HL-60 (cell line): ENCODE measurements at regions not wholly inside any gene's neighbourhood (a gene's known extent, or its start where the extent isn't known, plus 50 kb on each side); places are given as distances from the start of the nearest gene placed in this dataset.

Source experiments
- DNase-seq, 2 experiments: peaks; one replicate each; pipeline ENCODE4 v3.0.0-alpha.2; 2010 to 2020; ENCODE audit warnings: low read depth in 1 of 2, low spot score in 1 of 2
- H3K27ac ChIP-seq: fragments of 250-450 bp; sonication (Bioruptor Pico); replicated peaks from 2 replicates; pipeline ENCODE4 v1.5.1; 2020; ENCODE audit warnings: mild to moderate bottlenecking, moderate library complexity
- H3K27me3 ChIP-seq: fragments of 250-450 bp; sonication (Bioruptor Pico); 2 replicates; pipeline ENCODE4 v1.5.1; 2021; ENCODE audit warnings: mild to moderate bottlenecking, moderate library complexity; ENCODE audit not compliant: insufficient read depth, poor library complexity, severe bottlenecking
- H3K4me3 ChIP-seq: replicated peaks from 2 replicates; pipeline ENCODE4 v1.5.1; 2011; ENCODE audit warnings: mild to moderate bottlenecking, control low read depth, low read length; ENCODE audit not compliant: insufficient read depth
- CTCF ChIP-seq: IDR thresholded peaks from one replicate; pipeline ENCODE4 v1.5.1; 2011; ENCODE audit warnings: low read length, control low read depth, inconsistent platforms; ENCODE audit not compliant: insufficient read depth
- GABPA ChIP-seq: IDR thresholded peaks from 2 replicates; pipeline ENCODE4 v1.6.1; 2012; ENCODE audit warnings: low read depth
- POLR2AphosphoS5 ChIP-seq: IDR thresholded peaks from 2 replicates; pipeline ENCODE4 v1.6.1; 2012; ENCODE audit warnings: low read depth
- REST ChIP-seq: IDR thresholded peaks from 2 replicates; pipeline ENCODE4 v1.6.1; 2012; ENCODE audit warnings: low read depth; ENCODE audit not compliant: insufficient replicate concordance
- SPI1 ChIP-seq: IDR thresholded peaks from 2 replicates; pipeline ENCODE4 v1.6.1; 2012; ENCODE audit warnings: low read depth, mild to moderate bottlenecking, borderline replicate concordance

- H3K27ac ChIP-seq = no peak overlapping the region
- H3K4me3 ChIP-seq = no peak overlapping the region
- TF ChIP-seq CTCF (no peak), POLR2AphosphoS5 (no peak), GABPA (no peak), REST (no peak), SPI1 (no peak)
- no peaks in the 10 kb centered on the region for H3K27me3 ChIP-seq
- no peak for DNase-seq
Measured at GRCh38 chr5:112612663-112613062, 125.0 kb upstream of the APC start.

- Histone ChIP-seq H3K27ac (no peak overlapping the region), H3K27me3 (no peaks in the 10 kb centered on the region), H3K4me3 (no peak overlapping the region)
- no peak for TF ChIP-seq SPI1
- no peak for TF ChIP-seq POLR2AphosphoS5
- DNase-seq = no peak
Measured at GRCh38 chr5:112614285-112614684, 123.4 kb upstream of the APC start.

- H3K27ac ChIP-seq = no peak overlapping the region
- no peak overlapping the region for H3K4me3 ChIP-seq
- no peak for DNase-seq
- H3K27me3 ChIP-seq = no peaks in the 10 kb centered on the region
- no peak for TF ChIP-seq REST
- TF ChIP-seq CTCF = no peak
Measured at GRCh38 chr5:112614986-112615385, 122.7 kb upstream of the APC start.

GRCh38 chr5:112616812-112617547 is 120.7 kb upstream of the APC start:
- H3K27ac ChIP-seq = no peak overlapping the region
- TF ChIP-seq REST = no peak
- no peak for TF ChIP-seq POLR2AphosphoS5
- TF ChIP-seq CTCF = no peak
- TF ChIP-seq SPI1 = no peak
- no peak for TF ChIP-seq GABPA
- no peak for DNase-seq
- no peak overlapping the region for H3K4me3 ChIP-seq
- no peaks in the 10 kb centered on the region for H3K27me3 ChIP-seq
